ENCODE measurements at regions not wholly inside any gene's neighbourhood (a gene's known extent, or its start where the extent isn't known, plus 50 kb on each side); places are given as distances from the start of the nearest gene placed in this dataset.
"Not testable (repeated sequence)": the region's sequence is repeated elsewhere in the genome, so short reads cannot be mapped to it uniquely, and the experiment has no call there.

GRCh38 chr3:169029674-169030285, 633.7 kb downstream of the MECOM start:
- DNase-seq: no peak

- DNase-seq: no peak
Measured at GRCh38 chr3:169028716-169029115, 634.8 kb downstream of the MECOM start.

DNA sequence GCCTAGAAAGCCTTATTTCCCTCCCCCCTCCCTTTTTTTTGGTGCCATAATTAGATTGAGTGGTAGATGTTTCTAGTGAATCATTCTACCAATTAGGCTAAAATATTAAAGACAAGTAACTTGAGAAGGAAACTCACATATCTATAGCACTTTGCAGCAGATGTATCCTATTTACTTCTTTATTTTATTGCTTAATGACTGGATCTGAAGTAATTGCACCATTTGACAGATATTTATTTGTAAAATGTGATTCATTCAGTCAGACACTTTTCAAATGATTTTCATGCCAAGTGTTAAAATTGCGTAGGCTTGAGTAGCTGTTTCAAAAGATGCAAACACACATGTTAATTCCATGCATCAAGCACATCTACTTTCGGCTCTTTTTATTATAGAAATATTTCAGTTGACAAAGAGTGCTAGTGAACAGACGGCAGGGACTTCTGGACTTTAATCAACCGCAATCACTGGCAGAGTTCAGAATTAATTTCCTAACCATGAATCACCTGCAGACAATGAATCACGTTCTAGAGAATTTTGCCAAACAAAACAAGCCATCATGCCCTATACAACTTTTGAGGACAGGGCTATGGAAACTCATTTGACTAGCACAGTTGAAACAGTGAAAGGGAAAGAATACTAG, 636.8 kb downstream of the MECOM start:
- DNase-seq: no peak

DNA sequence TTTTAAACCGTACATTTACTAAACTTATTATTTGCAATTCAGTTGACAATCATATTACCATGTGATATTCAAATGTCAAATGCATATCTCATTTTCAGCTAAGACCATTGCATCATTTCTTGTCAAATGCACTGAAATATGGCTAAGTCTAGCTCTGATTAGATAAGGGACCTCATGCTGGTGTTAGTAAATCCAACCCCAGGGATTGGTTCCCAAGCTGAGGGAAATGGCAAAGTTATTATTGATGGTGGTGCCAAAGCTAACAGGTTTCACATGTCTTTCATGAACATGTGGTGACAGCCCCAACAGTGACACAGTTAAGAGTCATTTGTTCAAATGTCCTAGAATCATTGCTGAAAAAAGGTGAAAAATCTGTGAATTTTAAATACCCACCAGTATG, 641.1 kb downstream of the MECOM start:
- no peak for DNase-seq

GRCh38 chr3:169020371-169020770, 643.1 kb downstream of the MECOM start:
- no peak for DNase-seq

- no peak for DNase-seq
Measured at GRCh38 chr3:169009453-169009852, 654.1 kb downstream of the MECOM start.

DNA sequence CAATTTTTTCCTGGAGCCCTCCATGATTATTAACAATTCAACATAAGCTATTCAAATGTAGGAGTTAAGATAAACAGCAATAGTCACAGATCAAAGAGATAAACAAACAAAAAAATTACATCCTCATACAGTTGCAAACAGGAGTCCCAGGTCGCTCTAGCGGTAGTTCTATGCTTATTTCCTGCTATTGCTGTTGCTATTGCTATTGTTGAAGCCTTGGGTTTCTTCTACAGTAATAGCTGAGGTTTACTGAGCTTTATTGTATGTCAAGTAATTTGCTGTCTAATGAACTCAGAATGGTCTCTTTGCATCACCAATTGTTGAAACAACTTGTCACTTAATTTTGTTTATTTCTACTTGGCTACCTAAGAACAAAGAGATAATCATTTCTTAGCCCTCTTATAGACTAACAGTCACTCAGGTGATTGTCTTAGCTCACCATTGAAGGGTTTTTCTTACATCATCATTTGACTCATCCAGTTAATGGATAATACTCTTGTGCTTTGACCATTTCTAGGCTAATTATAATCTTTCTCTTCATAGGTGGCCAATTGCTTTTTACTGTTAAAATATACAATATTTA, 654.6 kb downstream of the MECOM start:
- DNase-seq: no peak

- DNase-seq: no peak
Measured at GRCh38 chr3:169007145-169007544, 656.4 kb downstream of the MECOM start.

GRCh38 chr3:169006398-169006797, 657.1 kb downstream of the MECOM start:
- DNase-seq: not testable (repeated sequence)

GRCh38 chr3:169002689-169003088, 660.8 kb downstream of the MECOM start:
- DNase-seq: no peak

DNA sequence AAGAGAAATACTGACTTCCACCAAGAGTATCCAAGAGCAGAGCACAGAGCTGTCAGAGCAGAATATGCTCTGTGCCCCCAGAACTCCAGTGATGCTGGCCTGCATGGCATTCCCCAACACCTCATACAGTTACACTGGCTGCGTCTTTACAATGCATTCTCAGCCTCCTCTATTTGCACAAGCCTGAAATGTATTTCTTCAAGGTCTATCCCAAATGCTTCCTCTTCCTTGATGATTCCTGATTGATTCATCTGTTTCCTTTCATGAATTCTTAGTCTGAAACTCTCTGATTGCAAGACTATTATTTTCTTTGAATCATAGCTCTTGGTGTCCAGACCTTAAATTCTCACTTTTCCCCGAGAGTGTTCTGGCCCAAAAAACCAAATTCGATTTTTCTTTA, 664.7 kb downstream of the MECOM start:
- no peak for DNase-seq

DNA sequence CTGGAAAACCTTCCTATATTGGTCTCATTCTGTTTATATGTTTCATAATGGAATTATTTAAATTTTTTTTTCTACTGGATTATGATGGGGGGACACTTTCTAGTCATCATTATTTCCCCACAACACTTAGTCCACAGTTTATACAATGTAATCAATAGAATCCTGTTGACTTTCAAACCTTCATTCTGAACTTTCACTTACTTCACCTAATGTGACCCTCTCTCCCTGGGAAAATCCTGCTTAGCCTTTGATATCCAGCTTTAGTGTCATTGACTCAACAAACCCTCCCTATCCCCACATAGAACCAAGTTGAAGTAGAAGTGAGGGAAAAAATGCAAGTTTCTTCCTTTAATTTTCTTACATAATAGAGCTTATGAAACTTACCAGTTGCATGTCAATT, 666.0 kb downstream of the MECOM start:
- no peak for DNase-seq

DNA sequence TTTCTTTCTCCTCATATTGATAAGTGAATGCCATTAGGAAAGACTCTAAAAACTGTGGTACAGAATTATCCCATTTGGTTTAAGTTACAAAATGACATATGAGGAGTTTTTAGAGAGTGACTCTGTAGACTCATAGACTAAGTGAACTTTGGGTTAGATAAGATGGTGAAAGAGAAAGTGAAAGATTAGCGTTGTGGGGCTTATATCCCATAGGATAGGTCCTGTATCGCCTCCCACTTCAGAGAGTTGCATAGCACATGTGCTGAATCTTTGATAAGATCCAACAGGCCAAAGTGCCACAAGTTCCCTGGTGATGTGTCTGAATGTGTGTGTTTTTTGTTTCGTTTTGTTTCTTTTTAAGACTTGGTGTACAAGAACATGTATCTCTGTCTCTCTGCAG, 666.9 kb downstream of the MECOM start:
- no peak for DNase-seq

DNA sequence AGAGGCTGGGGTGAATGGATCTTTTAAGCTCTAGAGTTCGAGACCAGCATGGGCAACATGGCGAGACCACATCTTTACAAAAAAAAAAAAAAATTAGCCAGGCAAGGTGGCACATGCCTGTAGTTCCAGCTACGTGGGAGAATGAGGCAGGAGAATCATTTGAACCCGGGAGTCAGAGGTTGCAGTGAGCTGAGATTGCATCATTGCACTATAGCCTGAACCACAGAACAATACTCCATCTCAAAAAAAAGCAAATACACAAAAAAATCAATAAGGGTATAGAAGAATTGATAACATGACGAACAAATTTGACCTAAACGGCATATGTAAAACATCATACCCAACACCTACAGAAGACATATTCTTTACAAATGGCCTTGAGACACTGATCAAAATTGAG, 668.4 kb downstream of the MECOM start:
- no peak for DNase-seq

DNA sequence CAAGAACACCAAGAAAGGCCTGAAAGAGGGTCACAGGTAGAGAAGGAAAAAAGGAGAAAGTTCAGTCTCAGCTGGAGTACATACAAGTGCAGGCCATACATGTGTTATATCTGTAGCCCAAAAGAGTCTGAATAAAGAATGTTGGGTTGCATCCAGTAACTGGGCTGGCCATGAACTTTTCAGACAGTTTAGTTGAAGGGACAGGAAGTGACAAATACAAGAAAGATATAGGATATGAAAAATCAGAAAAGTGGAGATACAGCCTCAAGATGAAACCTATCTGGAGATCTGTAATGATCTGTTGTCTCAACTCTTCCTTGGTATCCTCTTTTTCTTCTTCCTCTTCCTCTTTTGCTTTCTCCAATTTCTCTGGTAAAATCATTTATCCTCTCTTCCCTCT, 671.7 kb downstream of the MECOM start:
- no peak for DNase-seq

GRCh38 chr3:168990621-168991020, 672.9 kb downstream of the MECOM start:
- no peak for DNase-seq

DNA sequence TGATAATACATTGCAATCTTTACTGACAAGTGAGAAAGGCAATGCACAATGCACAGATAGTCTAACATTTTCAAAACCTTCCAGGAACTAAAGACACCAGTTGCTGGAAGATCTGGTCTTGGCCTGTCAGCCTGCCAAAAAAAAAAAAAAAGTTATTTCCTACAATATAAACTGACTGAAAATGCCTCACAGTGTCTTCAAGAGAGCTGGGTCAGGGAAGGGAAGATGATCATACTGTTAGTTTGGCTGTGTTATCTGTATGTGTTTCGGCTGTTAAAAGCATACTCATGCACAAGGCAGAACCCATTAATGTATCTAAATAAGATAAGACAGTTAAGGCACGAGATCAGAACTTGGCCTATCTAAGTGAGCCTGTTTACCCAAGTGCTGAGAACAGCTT, 673.4 kb downstream of the MECOM start:
- no peak for DNase-seq

- no peak for DNase-seq
Measured at GRCh38 chr3:168989396-168989795, 674.1 kb downstream of the MECOM start.

- DNase-seq: no peak
Measured at GRCh38 chr3:168988853-168989252, 674.7 kb downstream of the MECOM start.

GRCh38 chr3:168984872-168985271, 678.6 kb downstream of the MECOM start:
- DNase-seq: no peak

DNA sequence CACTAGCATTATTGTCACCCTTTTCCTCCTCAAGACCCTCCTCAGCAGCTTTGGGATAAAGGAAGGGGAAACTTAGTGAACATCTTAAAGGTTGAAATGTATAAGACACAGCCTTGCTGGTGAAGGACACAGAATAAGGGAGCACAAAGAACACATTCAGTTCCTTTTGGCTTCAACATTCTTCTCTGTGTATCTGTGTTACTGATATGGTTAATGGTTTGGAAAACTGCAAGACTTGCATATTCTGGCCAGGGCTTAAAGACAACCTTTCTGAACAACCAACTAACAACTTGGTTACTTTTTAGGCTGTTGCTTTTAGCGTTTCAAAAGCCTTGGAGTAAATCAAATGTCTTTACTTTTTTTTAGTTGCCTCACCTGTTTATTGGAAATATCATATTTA, 680.5 kb downstream of the MECOM start:
- no peak for DNase-seq

GRCh38 chr3:168981396-168981795, 682.1 kb downstream of the MECOM start:
- DNase-seq: no peak

- DNase-seq: no peak
Measured at GRCh38 chr3:168977716-168978374, 685.7 kb downstream of the MECOM start.

DNA sequence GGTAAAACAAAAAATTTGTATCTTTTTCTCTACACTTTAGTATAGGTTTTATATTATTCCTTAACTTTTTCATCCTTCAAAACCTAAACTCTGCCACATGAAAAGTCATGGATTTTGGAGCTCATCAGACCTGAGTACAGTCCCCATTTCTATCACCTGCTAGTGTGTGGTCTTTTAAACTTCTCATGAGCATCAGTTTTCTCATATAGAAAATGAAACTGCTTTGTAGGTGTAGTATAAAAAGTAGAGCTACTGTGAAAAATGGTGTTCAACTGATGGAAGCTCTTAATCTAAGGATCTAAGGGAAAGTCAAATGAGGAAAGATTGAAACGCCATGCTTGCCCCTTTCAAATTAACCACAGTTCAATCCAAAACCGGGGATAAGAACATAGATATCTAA, 686.5 kb downstream of the MECOM start:
- no peak for DNase-seq
